Heart right ventricle (tissue), 16 donors: ENCODE measurements at regions not wholly inside any gene's neighbourhood (a gene's known extent, or its start where the extent isn't known, plus 50 kb on each side); places are given as distances from the start of the nearest gene placed in this dataset.

Source experiments
- ATAC-seq, 8 donors: fragments of 200-7000 bp; cut with Tn5 transposase; one replicate each; pipeline ENCODE4 v1.9.1; 2020; ENCODE audit warnings: mild to moderate bottlenecking in 8 of 8, moderate library complexity in 8 of 8, moderate number of reproducible peaks in 1 of 8
- DNase-seq, 2 donors: peaks; one replicate each; pipeline ENCODE4 v3.0.0-alpha.2; 2020
- H3K27ac ChIP-seq, 10 donors: fragments of 200-600 bp; sonication (generic) in 2 of 10; one replicate each; pipeline versions ENCODE4 v1.5.0 to v1.8.0; 2020 to 2022; ENCODE audit warnings: mild to moderate bottlenecking in 3 of 10
- H3K27me3 ChIP-seq, 7 donors: fragments of 200-600 bp; one replicate each; pipeline ENCODE4 v1.8.0; 2021 to 2022; ENCODE audit warnings: mild to moderate bottlenecking in 2 of 7
- H3K36me3 ChIP-seq, 9 donors: fragments of 200-600 bp; sonication (generic) in 1 of 9; one replicate each; pipeline versions ENCODE4 v1.5.0 to v1.8.0; 2020 to 2022; ENCODE audit warnings: mild to moderate bottlenecking in 2 of 9
- H3K4me1 ChIP-seq, 9 donors: fragments of 200-600 bp; sonication (generic) in 1 of 9; one replicate each; pipeline versions ENCODE4 v1.5.0 to v1.8.0; 2020 to 2022; ENCODE audit warnings: mild to moderate bottlenecking in 4 of 9
- H3K4me3 ChIP-seq, 10 donors: fragments of 200-600 bp; sonication (generic) in 2 of 10; one replicate each; pipeline versions ENCODE4 v1.5.0 to v1.8.0; 2020 to 2022; ENCODE audit warnings: mild to moderate bottlenecking in 7 of 10, moderate library complexity in 2 of 10
- H3K9me3 ChIP-seq, 11 donors: fragments of 200-600 bp in 10 of 11; sonication (generic) in 2 of 11; one replicate each; pipeline versions ENCODE4 v1.5.0 to v1.8.0; 2013 to 2022; ENCODE audit warnings: mild to moderate bottlenecking in 2 of 11, control low read depth in 1 of 11, moderate library complexity in 1 of 11
- CTCF ChIP-seq, 9 donors: fragments of 200-600 bp; sonication (generic) in 2 of 9; IDR thresholded peaks; one replicate each; pipeline versions ENCODE4 v1.5.0 to v1.8.0; 2021 to 2022; ENCODE audit warnings: antibody characterized with exemption in 9 of 9, mild to moderate bottlenecking in 5 of 9, moderate library complexity in 1 of 9
- WGBS, 2 donors: extraction: QIAGEN DNeasy Blood & Tissue Kit; methylation state at CpG; one replicate each; pipeline ENCODE4 v1.1.7; 2013; ENCODE audit warnings: inconsistent platforms in 1 of 2; 5-methylcytosine and 5-hydroxymethylcytosine counted together
- intact Hi-C, 10 donors: fragments of 100-400 bp; cut with DNase I; formaldehyde crosslinking; loops; one replicate each; pipeline versions ENCODE4 v1.11.1 to v1.14.2; 2022
- donor health status: Arrhythmogenic right ventricular cardiomyopathy.
- donor health status: ischemic (EF 13 %, LVEDD 7.1; RV severe dilation, severe dysfunction).
- donor health status: healthy with polysubstance abuse.
- donor health status: DM: no; HTN: yes; CAD: no.
- donor health status: DM: no; HTN: no; CAD: no.
- donor health status: ischemic (EF 25% LVEDD 6.9; RV normal size, moderate dysfunction).
- donor health status: ischemic (EF 25% LVEDD 5.7; RV mildly dilated, moderate dysfunction).
- donor health status: healthy.
- donor health status: DM: yes; HTN: yes; CAD: no.
- donor health status: Ischemic cardiomyopathy.
- donor health status: ischemic (EF 35%, LVEDD 5.7; RV mildly dilated, moderate dysfunction).
- donor health status: nonischemic (EF 11% LVEDD 7.7; RV severe dilation, severe dysfunction).
- donor health status: DM: yes; HTN: yes; CAD: no.
- donor health status: PGD.
- donor health status: ischemic (EF 29% LVEDD 5.4; RV normal size, mild dysfunction).
- donor health status: nonischemic (EF 23%, LVEDD 6.1; RV moderate dilation, normal function).

GRCh38 chr4:187070158-187070557 lies 346.5 kb upstream of the FAT1 start:
- intact Hi-C loops: no loop called here
- Histone ChIP-seq H3K4me3 (no peak overlapping the region), H3K27ac (no peak overlapping the region), H3K9me3 (no peaks in the 10 kb centered on the region), H3K4me1 (peaks cover 0 to 2% (median 0%) of the 10 kb centered on the region in 9 donors), H3K36me3 (no peaks in the 10 kb centered on the region), H3K27me3 (peaks cover 0 to 5% (median 0%) of the 10 kb centered on the region in 7 donors)
- ATAC-seq: no peak
- DNase-seq: no peak
- TF ChIP-seq CTCF (IDR thresholded peaks at IDR 0.05): no peak
- WGBS, 2 donors: 90 to 92% methylated on average over 3 of the region's 3 CpGs

DNA sequence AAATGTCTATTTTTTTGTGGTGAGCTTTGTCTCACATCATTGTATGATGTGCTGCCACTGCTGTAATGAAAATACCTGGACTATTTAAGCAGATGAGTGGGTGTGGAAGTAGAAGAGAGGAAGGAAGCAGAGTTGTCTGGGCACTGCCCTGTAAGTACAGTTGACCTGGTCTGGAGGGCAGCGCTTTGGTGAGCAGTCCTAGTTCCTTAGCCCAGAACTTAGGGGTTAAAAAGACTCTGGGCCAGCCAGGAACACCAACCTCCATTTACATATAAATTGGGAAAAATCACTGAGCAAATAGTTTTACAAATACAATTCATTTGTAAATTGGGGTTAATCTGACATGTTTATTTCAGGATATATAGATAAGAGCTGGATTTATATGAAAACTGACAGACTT lies 347.1 kb upstream of the FAT1 start:
- Histone ChIP-seq H3K4me1 (no peaks in the 10 kb centered on the region), H3K27me3 (peaks cover 0 to 5% (median 0%) of the 10 kb centered on the region in 7 donors), H3K36me3 (no peaks in the 10 kb centered on the region), H3K9me3 (no peaks in the 10 kb centered on the region), H3K27ac (no peak overlapping the region), H3K4me3 (no peak overlapping the region)
- ATAC-seq (no peak), DNase-seq (no peak)
- no peak for TF ChIP-seq CTCF (IDR thresholded peaks at IDR 0.05)
- intact Hi-C loops: no loop called here
- WGBS, 2 donors: 70 to 72% methylated on average over 1 of the region's 1 CpG

DNA sequence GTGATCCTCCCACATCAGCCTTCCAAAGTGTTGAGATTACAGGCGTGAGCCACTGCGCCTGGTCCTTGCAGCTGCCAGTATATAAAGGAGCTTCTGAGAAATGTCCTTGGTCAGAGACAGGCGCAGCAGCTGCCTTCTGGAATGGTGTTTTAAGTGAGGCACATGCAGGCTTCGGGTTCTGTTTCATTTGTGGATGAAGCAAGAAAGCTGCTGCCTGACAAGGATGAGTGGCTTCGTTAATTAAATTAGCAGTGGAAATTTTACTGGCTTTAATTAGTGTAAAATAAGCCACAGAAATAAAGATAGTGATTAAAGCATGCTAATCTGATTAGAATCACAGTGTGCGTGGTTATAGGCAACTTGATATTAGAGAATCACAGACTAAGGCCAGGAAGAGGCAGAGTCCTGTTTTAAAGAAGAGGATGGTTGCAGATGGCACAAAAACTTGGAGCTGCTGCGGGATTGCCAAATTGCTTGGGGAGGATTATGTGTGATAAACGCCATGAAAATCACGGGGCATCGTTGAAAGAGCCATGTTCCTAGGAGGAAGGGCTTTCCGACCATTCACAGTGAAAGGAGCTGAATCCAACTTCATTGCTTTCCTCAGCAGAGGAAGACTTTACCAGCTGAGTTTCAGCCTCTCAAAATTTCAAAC lies 348.4 kb upstream of the FAT1 start:
- 58 to 64% methylated on average over 11 of the region's 11 CpGs for WGBS, 2 donors
- no peak for TF ChIP-seq CTCF (IDR thresholded peaks at IDR 0.05)
- H3K27me3 ChIP-seq: peaks cover 0 to 5% (median 0%) of the 10 kb centered on the region in 7 donors
- H3K36me3 ChIP-seq: no peaks in the 10 kb centered on the region
- intact Hi-C loops: no loop called here
- no peaks in the 10 kb centered on the region for H3K4me1 ChIP-seq
- H3K27ac ChIP-seq: no peak overlapping the region
- ATAC-seq (no peak), DNase-seq (no peak)
- no peak overlapping the region for H3K4me3 ChIP-seq
- H3K9me3 ChIP-seq: no peaks in the 10 kb centered on the region

- H3K4me1 ChIP-seq: no peaks in the 10 kb centered on the region
- no peak overlapping the region for H3K27ac ChIP-seq
- peaks cover 0 to 5% (median 0%) of the 10 kb centered on the region in 7 donors for H3K27me3 ChIP-seq
- no peak for ATAC-seq
- no peaks in the 10 kb centered on the region for H3K36me3 ChIP-seq
- DNase-seq: no peak
- TF ChIP-seq CTCF (IDR thresholded peaks at IDR 0.05): no peak
- H3K9me3 ChIP-seq: no peaks in the 10 kb centered on the region
- intact Hi-C loops: no loop called here
- H3K4me3 ChIP-seq: no peak overlapping the region
- WGBS, 2 donors: 85 to 88% methylated on average over 7 of the region's 7 CpGs
Observed at GRCh38 chr4:187073820-187074219, 350.2 kb upstream of the FAT1 start.
